Adrenal gland (tissue), 5 donors: ENCODE measurements at regions not wholly inside any gene's neighbourhood (a gene's known extent, or its start where the extent isn't known, plus 50 kb on each side); places are given as distances from the start of the nearest gene placed in this dataset.

Experiments
- POLR2A ChIP-seq, 2 donors: fragments of 450-650 bp; IDR thresholded peaks; one replicate each; pipeline ENCODE4 v1.6.1; 2017; ENCODE audit warnings: antibody characterized with exemption in 2 of 2, mild to moderate bottlenecking in 2 of 2, moderate library complexity in 1 of 2
- TF ChIP-seq, protein P1 (sequence below), 6 experiments: fragments of 450-650 bp in 4 of 6; fragments of 200-600 bp in 2 of 6; sonication (generic) in 1 of 6; IDR thresholded peaks; 1 replicate in 5 of 6; 2 replicates in 1 of 6; pipeline versions ENCODE4 v1.5.1 to v1.8.0; 2016 to 2021; ENCODE audit warnings: antibody characterized with exemption in 6 of 6, mild to moderate bottlenecking in 2 of 6, moderate library complexity in 1 of 6
- donor health status: DM: no; HTN: no; CAD: no.

DNA sequence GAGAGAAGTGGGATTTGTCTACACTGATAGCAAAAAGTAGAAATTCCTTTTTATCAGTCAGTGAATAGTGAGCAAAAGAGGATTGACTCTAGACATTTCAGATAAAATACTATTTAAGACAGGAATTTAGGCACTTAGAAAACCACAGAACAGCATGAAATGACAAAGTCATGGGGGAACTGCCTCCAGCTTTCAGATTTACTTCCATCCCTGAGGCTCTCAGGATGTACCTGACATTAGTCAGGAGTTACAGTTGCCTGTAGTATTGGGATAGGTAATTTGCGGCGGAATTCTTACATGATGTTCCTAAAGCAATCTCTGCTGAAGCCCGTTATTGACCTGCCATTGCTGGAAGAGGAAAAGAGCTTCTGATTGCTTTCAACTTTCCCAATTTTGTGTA lies 337.1 kb upstream of the MAP2 start:
- TF ChIP-seq, protein P1, sequence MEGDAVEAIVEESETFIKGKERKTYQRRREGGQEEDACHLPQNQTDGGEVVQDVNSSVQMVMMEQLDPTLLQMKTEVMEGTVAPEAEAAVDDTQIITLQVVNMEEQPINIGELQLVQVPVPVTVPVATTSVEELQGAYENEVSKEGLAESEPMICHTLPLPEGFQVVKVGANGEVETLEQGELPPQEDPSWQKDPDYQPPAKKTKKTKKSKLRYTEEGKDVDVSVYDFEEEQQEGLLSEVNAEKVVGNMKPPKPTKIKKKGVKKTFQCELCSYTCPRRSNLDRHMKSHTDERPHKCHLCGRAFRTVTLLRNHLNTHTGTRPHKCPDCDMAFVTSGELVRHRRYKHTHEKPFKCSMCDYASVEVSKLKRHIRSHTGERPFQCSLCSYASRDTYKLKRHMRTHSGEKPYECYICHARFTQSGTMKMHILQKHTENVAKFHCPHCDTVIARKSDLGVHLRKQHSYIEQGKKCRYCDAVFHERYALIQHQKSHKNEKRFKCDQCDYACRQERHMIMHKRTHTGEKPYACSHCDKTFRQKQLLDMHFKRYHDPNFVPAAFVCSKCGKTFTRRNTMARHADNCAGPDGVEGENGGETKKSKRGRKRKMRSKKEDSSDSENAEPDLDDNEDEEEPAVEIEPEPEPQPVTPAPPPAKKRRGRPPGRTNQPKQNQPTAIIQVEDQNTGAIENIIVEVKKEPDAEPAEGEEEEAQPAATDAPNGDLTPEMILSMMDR (IDR thresholded peaks at IDR 0.05) = no peak
- no peak for TF ChIP-seq POLR2A (IDR thresholded peaks at IDR 0.05)
